NT2/D1 (cell line): ENCODE measurements at regions not wholly inside any gene's neighbourhood (a gene's known extent, or its start where the extent isn't known, plus 50 kb on each side); places are given as distances from the start of the nearest gene placed in this dataset.

ENCODE experiments used
- DNase-seq: peaks from one replicate; pipeline ENCODE4 v3.0.0-alpha.2; 2011; ENCODE audit warnings: low read depth, low spot score
- H3K27me3 ChIP-seq: 2 replicates; pipeline ENCODE4 v1.6.0; 2011; ENCODE audit warnings: mild to moderate bottlenecking; ENCODE audit not compliant: insufficient read length, insufficient read depth
- H3K36me3 ChIP-seq: 2 replicates; pipeline ENCODE4 v1.6.1; 2011; ENCODE audit warnings: mild to moderate bottlenecking, low read length, mixed read lengths; ENCODE audit not compliant: insufficient read depth, insufficient read length
- H3K4me1 ChIP-seq: 2 replicates; pipeline ENCODE4 v1.5.1; 2011; ENCODE audit not compliant: insufficient read depth, insufficient read length
- H3K4me3 ChIP-seq: 2 replicates; pipeline ENCODE4 v1.5.1; 2011; ENCODE audit warnings: low read depth; ENCODE audit not compliant: insufficient read length
- H3K9ac ChIP-seq: 2 replicates; pipeline ENCODE4 v1.6.0; 2011; ENCODE audit warnings: low read depth; ENCODE audit not compliant: insufficient read length
- H3K9me3 ChIP-seq: 2 replicates; pipeline ENCODE4 v1.5.1; 2011; ENCODE audit warnings: mild to moderate bottlenecking, low read length; ENCODE audit not compliant: insufficient read depth
- SUZ12 ChIP-seq: IDR thresholded peaks from 2 replicates; pipeline ENCODE4 v1.6.1; 2011; ENCODE audit not compliant: insufficient read length, insufficient read depth; ENCODE audit errors: extremely low read depth
- YY1 ChIP-seq: IDR thresholded peaks from 2 replicates; pipeline ENCODE4 v1.6.1; 2011; ENCODE audit not compliant: insufficient read length, insufficient read depth
- ZNF274 ChIP-seq: IDR thresholded peaks from 2 replicates; pipeline ENCODE4 v1.6.1; 2011; ENCODE audit warnings: mild to moderate bottlenecking, low read depth, low read length

DNA sequence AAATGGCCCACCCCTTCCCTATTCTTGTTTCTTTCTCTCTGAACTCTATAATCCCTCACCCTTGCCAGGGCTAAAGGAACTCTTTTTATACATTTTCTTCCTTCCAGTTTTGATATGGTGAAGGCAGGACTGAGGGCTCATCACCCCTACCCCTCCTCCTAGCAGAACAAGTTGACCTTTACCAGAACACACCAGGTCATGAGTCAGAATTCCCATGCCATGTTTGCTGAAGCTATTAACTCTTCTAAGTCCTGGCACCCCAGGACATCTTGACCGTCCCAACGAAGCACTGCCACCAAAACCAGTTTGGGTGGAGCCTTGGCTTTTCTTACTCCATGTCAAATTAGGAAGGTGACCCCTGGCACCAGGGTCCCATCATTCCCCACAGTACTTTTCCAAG, 57.5 kb upstream of the DYNLT3 start:
- no peaks in the 10 kb centered on the region for H3K27me3 ChIP-seq
- DNase-seq: no peak
- TF ChIP-seq YY1: no peak
- no peak for TF ChIP-seq SUZ12
- no peak for TF ChIP-seq ZNF274
- H3K36me3 ChIP-seq: no peaks in the 10 kb centered on the region
- H3K4me3 ChIP-seq: no peak overlapping the region
- no peak overlapping the region for H3K9ac ChIP-seq
- no peaks in the 10 kb centered on the region for H3K9me3 ChIP-seq
- peaks cover 4% of the 10 kb centered on the region for H3K4me1 ChIP-seq

DNA sequence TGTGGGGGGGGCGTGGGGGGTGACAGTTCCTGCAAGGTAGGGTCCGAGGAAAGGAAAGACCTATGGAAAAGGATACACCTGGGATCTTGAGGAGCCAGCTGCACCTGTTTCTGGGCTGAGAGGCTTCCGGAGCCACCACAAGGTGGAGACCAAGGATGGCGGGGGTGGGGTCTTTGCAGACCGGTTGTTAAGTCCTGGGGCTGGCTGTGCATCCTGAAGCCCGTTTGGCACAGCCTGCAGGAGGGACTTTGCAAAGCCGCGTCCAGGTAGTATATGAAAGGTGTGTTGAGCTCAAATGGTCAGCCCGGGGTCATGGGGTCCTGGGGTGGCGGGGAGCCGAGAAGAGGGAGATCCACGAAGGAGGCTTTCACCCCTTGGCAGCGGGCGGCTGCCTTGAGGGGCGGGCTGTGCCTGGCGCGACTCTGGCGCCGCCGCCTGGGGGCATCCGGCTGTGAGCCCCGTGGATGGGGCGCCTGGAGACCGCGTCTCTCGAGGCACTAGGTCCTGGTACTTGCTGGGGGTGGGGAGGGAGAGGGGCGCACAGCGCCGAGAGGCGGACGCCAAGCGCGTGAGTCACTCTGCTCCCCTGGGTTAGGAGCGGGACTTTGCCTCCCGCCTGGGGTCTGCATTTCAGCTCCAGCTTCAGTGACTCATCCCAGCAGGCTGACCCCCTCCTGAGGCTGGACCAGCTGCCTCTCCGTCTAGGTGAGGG, 58.2 kb upstream of the DYNLT3 start:
- TF ChIP-seq ZNF274 (no peak), SUZ12 (no peak), YY1 (no peak)
- Histone ChIP-seq H3K4me3 (peak overlapping the region; percentile 41), H3K36me3 (no peaks in the 10 kb centered on the region), H3K9ac (peak overlapping the region; percentile 38), H3K4me1 (peaks cover 4% of the 10 kb centered on the region), H3K9me3 (no peaks in the 10 kb centered on the region), H3K27me3 (no peaks in the 10 kb centered on the region)
- peak; percentile 57 for DNase-seq

GRCh38 chrX:37906357-37906756, 59.0 kb upstream of the DYNLT3 start:
- no peaks in the 10 kb centered on the region for H3K27me3 ChIP-seq
- H3K9me3 ChIP-seq: no peaks in the 10 kb centered on the region
- peak overlapping the region; percentile 38 for H3K9ac ChIP-seq
- H3K4me3 ChIP-seq: peak overlapping the region; percentile 41
- H3K36me3 ChIP-seq: no peaks in the 10 kb centered on the region
- no peak for DNase-seq
- no peak for TF ChIP-seq YY1
- TF ChIP-seq SUZ12: no peak
- TF ChIP-seq ZNF274: no peak
- peaks cover 4% of the 10 kb centered on the region for H3K4me1 ChIP-seq

DNA sequence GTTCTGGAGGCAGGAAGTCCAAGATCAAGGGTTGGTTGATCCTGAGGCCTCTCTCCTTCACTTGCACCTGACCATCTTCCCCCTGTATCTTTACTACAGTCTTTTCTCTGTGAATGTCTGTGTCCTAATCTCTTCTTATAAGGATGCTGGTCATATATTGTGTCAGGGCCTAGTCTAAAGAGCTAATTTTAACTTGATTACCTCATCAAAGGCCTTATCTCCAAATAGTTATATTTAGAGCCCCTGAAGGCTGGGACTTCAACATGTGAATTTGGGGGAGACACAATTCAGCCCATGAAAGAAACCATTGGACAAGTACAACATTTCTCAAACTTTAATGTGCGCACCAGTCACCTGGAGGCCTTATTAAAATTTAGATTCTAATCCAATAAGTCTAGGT, 62.8 kb upstream of the DYNLT3 start:
- no peak for DNase-seq
- peaks cover 2% of the 10 kb centered on the region for H3K4me1 ChIP-seq
- H3K9ac ChIP-seq: no peak overlapping the region
- H3K36me3 ChIP-seq: peaks cover 7% of the 10 kb centered on the region
- H3K4me3 ChIP-seq: no peak overlapping the region
- no peaks in the 10 kb centered on the region for H3K27me3 ChIP-seq
- no peaks in the 10 kb centered on the region; the same call in 1 of the 2 replicates for H3K9me3 ChIP-seq
- TF ChIP-seq ZNF274 (no peak), SUZ12 (no peak), YY1 (no peak)

DNA sequence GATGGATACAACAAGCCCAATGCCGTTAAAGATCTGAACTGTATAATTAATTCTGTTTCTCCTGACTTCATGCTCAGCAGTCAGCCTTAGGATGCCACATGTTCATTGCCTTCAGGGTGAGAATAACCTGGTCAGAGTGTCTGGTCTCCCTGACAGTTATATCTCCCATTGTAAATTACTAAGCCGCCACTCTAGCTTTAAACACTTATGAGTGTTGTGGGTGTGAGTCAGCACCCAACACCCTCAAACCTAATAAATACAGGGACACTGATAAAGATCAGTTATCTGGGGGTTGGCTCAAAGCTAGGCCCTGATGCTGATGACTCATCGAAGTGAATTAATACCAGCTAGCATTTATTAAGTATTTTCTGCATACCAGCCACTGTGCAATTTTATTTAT, 64.9 kb upstream of the DYNLT3 start:
- DNase-seq: no peak
- H3K4me3 ChIP-seq: no peak overlapping the region
- no peaks in the 10 kb centered on the region for H3K27me3 ChIP-seq

GRCh38 chrX:37912777-37913176, 65.4 kb upstream of the DYNLT3 start:
- no peak for DNase-seq

More for the DNA sequence above, 64.9 kb upstream of the DYNLT3 start:
- Histone ChIP-seq H3K9me3 (no peaks in the 10 kb centered on the region; the same call in 1 of the 2 replicates), H3K36me3 (peaks cover 7% of the 10 kb centered on the region), H3K9ac (no peak overlapping the region), H3K4me1 (no peaks in the 10 kb centered on the region)
- no peak for TF ChIP-seq ZNF274
- TF ChIP-seq SUZ12: no peak
- no peak for TF ChIP-seq YY1

DNA sequence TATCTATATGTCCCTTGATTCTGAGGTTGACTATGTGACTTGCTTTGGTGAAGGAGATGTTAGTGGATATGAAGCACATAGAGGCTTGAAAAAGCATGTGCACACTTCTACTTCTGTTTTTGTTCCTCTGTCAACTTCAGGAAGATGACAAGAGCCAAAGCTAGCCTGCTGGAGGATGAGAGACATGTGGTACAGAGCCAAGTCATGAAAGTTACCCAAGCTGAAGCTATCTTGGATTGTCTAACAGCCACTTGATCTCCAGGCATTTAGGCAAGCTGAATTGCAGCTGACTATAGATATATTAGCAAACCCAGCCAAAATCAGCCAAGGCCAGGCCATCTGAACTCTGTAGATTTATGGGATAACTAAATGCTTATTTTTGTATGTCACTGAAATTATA, 70.8 kb upstream of the DYNLT3 start:
- no peak overlapping the region for H3K9ac ChIP-seq
- DNase-seq: no peak
- no peaks in the 10 kb centered on the region for H3K4me1 ChIP-seq
- TF ChIP-seq ZNF274 (no peak), YY1 (no peak), SUZ12 (no peak)
- H3K4me3 ChIP-seq: no peak overlapping the region
- H3K27me3 ChIP-seq: no peaks in the 10 kb centered on the region
- H3K36me3 ChIP-seq: peaks cover 10% of the 10 kb centered on the region
- peaks cover 24% of the 10 kb centered on the region for H3K9me3 ChIP-seq

More at GRCh38 chrX:37912777-37913176, 65.4 kb upstream of the DYNLT3 start:
- Histone ChIP-seq H3K9me3 (peaks cover 4% of the 10 kb centered on the region; the same call in 1 of the 2 replicates), H3K4me3 (no peak overlapping the region), H3K4me1 (no peaks in the 10 kb centered on the region), H3K9ac (no peak overlapping the region), H3K27me3 (no peaks in the 10 kb centered on the region), H3K36me3 (peaks cover 7% of the 10 kb centered on the region)
- no peak for TF ChIP-seq YY1
- TF ChIP-seq SUZ12: no peak
- TF ChIP-seq ZNF274: no peak
